ENCODE measurements at regions not wholly inside any gene's neighbourhood (a gene's known extent, or its start where the extent isn't known, plus 50 kb on each side); places are given as distances from the start of the nearest gene placed in this dataset.

DNA sequence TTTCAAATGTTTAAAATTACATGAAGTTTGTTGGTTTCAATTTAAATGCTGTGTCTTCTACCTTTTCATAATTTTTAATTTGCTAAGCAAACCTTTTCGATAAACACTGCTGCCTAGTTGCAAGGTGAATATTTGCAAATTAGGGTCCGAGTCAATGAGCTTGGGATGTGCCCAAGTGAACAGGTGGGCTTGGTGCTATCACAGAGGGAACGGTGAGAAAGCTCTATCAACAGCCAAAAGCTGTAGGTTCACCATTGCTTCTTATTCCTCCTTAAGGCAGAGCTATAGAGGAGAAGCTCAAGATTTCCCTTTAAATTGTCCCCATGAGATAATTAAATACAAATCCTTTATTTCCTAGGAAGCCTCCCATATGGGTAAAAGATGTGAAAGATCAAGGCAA is 245.3 kb upstream of the CELF2 start:
- POLR2A ChIA-PET = no interaction called here
- Histone ChIP-seq H3K36me3 (ENCODE audit: control insufficient read depth in 2 of 2, extremely low read depth in 1 of 2, insufficient read depth in 1 of 2, low read length in 1 of 2) (no peaks in the 10 kb centered on the region), H3K27ac (ENCODE audit: low read length) (no peak overlapping the region), H3K4me1 (ENCODE audit: control insufficient read depth in 1 of 2, extremely low read depth in 1 of 2, insufficient read depth in 2 of 2, low read length in 2 of 2) (no peaks in the 10 kb centered on the region), H3K9me3 (no peaks in the 10 kb centered on the region), H3K27me3 (replicated peaks in 1 of 2; ENCODE audit: control insufficient read depth in 2 of 2, extremely low read depth in 1 of 2, insufficient read depth in 2 of 2, low read length in 1 of 2) (peaks cover 0 to 3% of the 10 kb centered on the region in 2 experiments), H3K4me3 (ENCODE audit: control insufficient read depth in 1 of 2, extremely low read depth in 1 of 2, low read length in 1 of 2) (no peak overlapping the region)
- CTCF ChIA-PET = interaction anchor here in 1 of 2 donors (0.6 kb wide), 1 partner anchor 882 kb away, joined by 3 read pairs; no protein-coding TSS in a partner anchor
- Mint-ChIP-seq H3K9me3 (no peaks in the 10 kb centered on the region), H3K4me3 (no peak overlapping the region), H3K27ac (no peak overlapping the region), H3K36me3 (no peaks in the 10 kb centered on the region), H3K27me3 (peaks cover 6 to 10% of the 10 kb centered on the region in 2 donors), H3K4me1 (no peaks in the 10 kb centered on the region)
- WGBS (ENCODE audit: insufficient coverage) = 88% methylated on average over 1 of the region's 3 CpGs
- ATAC-seq (replicated peaks in 1 of 4) (no peak), DNase-seq (no peak)

- no peaks in the 10 kb centered on the region for H3K36me3 ChIP-seq (ENCODE audit: control insufficient read depth in 2 of 2, extremely low read depth in 1 of 2, insufficient read depth in 1 of 2, low read length in 1 of 2)
- WGBS (ENCODE audit: insufficient coverage) = no CpG with 5 or more reads among the region's 6 CpGs
- H3K4me1 ChIP-seq (ENCODE audit: control insufficient read depth in 1 of 2, extremely low read depth in 1 of 2, insufficient read depth in 2 of 2, low read length in 2 of 2) = no peaks in the 10 kb centered on the region
- ATAC-seq (replicated peaks in 1 of 4) (no peak), DNase-seq (no peak)
- Mint-ChIP-seq H3K36me3 (no peaks in the 10 kb centered on the region), H3K4me1 (no peaks in the 10 kb centered on the region), H3K9me3 (no peaks in the 10 kb centered on the region), H3K4me3 (no peak overlapping the region), H3K27me3 (peaks cover 12 to 16% of the 10 kb centered on the region in 2 donors), H3K27ac (no peak overlapping the region)
- peaks cover 0 to 3% of the 10 kb centered on the region in 2 experiments for H3K27me3 ChIP-seq (replicated peaks in 1 of 2; ENCODE audit: control insufficient read depth in 2 of 2, extremely low read depth in 1 of 2, insufficient read depth in 2 of 2, low read length in 1 of 2)
- H3K9me3 ChIP-seq = no peaks in the 10 kb centered on the region
- POLR2A ChIA-PET = no interaction called here
- H3K4me3 ChIP-seq (ENCODE audit: control insufficient read depth in 1 of 2, extremely low read depth in 1 of 2, low read length in 1 of 2) = no peak overlapping the region
- CTCF ChIA-PET = no interaction called here
- H3K27ac ChIP-seq (ENCODE audit: low read length) = no peak overlapping the region
Observed at GRCh38 chr10:10772874-10773508, 244.7 kb upstream of the CELF2 start.

DNA sequence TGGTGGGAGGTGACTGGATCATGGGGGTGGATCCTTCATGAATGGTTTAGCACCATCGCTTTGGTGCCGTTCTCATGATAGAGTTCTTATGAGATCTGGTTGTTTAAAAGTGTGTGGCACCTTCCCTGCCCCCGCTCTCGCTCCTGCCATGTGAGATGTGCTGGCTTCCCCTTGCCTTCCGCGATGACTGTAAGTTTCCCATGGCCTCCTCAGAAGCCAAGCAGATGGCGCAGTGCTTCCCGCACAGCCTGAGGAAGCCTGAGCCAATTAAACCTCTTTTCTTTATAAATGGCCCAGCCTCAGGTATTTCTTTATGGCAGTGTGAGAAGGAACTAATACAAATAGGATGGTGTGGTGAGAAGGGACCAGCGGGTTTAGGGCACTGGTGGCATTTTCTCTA is 243.3 kb upstream of the CELF2 start:
- DNase-seq (no peak), ATAC-seq (replicated peaks in 1 of 4) (no peak)
- Mint-ChIP-seq H3K27me3 (peaks cover 13 to 21% of the 10 kb centered on the region in 2 donors), H3K9me3 (no peaks in the 10 kb centered on the region), H3K27ac (no peak overlapping the region), H3K4me1 (no peaks in the 10 kb centered on the region), H3K36me3 (no peaks in the 10 kb centered on the region), H3K4me3 (no peak overlapping the region)
- Histone ChIP-seq H3K4me1 (ENCODE audit: control insufficient read depth in 1 of 2, extremely low read depth in 1 of 2, insufficient read depth in 2 of 2, low read length in 2 of 2) (no peaks in the 10 kb centered on the region), H3K4me3 (ENCODE audit: control insufficient read depth in 1 of 2, extremely low read depth in 1 of 2, low read length in 1 of 2) (no peak overlapping the region), H3K27me3 (replicated peaks in 1 of 2; ENCODE audit: control insufficient read depth in 2 of 2, extremely low read depth in 1 of 2, insufficient read depth in 2 of 2, low read length in 1 of 2) (peaks cover 0 to 3% of the 10 kb centered on the region in 2 experiments), H3K27ac (ENCODE audit: low read length) (no peak overlapping the region), H3K36me3 (ENCODE audit: control insufficient read depth in 2 of 2, extremely low read depth in 1 of 2, insufficient read depth in 1 of 2, low read length in 1 of 2) (no peaks in the 10 kb centered on the region), H3K9me3 (no peaks in the 10 kb centered on the region)
- POLR2A ChIA-PET = no interaction called here
- WGBS (ENCODE audit: insufficient coverage) = 100% methylated on average over 2 of the region's 9 CpGs
- CTCF ChIA-PET = no interaction called here

GRCh38 chr10:10776363-10776762 is 241.3 kb upstream of the CELF2 start:
- Mint-ChIP-seq H3K36me3 (no peaks in the 10 kb centered on the region), H3K4me1 (no peaks in the 10 kb centered on the region), H3K27me3 (peaks cover 19 to 25% of the 10 kb centered on the region in 2 donors), H3K27ac (no peak overlapping the region), H3K9me3 (no peaks in the 10 kb centered on the region), H3K4me3 (no peak overlapping the region)
- no peak overlapping the region for H3K4me3 ChIP-seq (ENCODE audit: control insufficient read depth in 1 of 2, extremely low read depth in 1 of 2, low read length in 1 of 2)
- no peaks in the 10 kb centered on the region for H3K4me1 ChIP-seq (ENCODE audit: control insufficient read depth in 1 of 2, extremely low read depth in 1 of 2, insufficient read depth in 2 of 2, low read length in 2 of 2)
- H3K36me3 ChIP-seq (ENCODE audit: control insufficient read depth in 2 of 2, extremely low read depth in 1 of 2, insufficient read depth in 1 of 2, low read length in 1 of 2) = no peaks in the 10 kb centered on the region
- no peaks in the 10 kb centered on the region for H3K9me3 ChIP-seq
- ATAC-seq (replicated peaks in 1 of 4) = no peak
- WGBS (ENCODE audit: insufficient coverage) = 89% methylated on average over 4 of the region's 9 CpGs
- DNase-seq = no peak
- no peak overlapping the region for H3K27ac ChIP-seq (ENCODE audit: low read length)
- ChIA-PET CTCF (no interaction called here), POLR2A (no interaction called here)
- peaks cover 0 to 5% of the 10 kb centered on the region in 2 experiments for H3K27me3 ChIP-seq (replicated peaks in 1 of 2; ENCODE audit: control insufficient read depth in 2 of 2, extremely low read depth in 1 of 2, insufficient read depth in 2 of 2, low read length in 1 of 2)

GRCh38 chr10:10777279-10777678 is 240.4 kb upstream of the CELF2 start:
- ChIA-PET POLR2A (no interaction called here), CTCF (no interaction called here)
- Mint-ChIP-seq H3K27me3 (peaks cover 19 to 25% of the 10 kb centered on the region in 2 donors), H3K9me3 (no peaks in the 10 kb centered on the region), H3K27ac (no peak overlapping the region), H3K4me1 (no peaks in the 10 kb centered on the region), H3K4me3 (no peak overlapping the region), H3K36me3 (no peaks in the 10 kb centered on the region)
- no peaks in the 10 kb centered on the region for H3K9me3 ChIP-seq
- no peak for ATAC-seq (replicated peaks in 1 of 4)
- 94% methylated on average over 5 of the region's 5 CpGs for WGBS (ENCODE audit: insufficient coverage)
- H3K27me3 ChIP-seq (replicated peaks in 1 of 2; ENCODE audit: control insufficient read depth in 2 of 2, extremely low read depth in 1 of 2, insufficient read depth in 2 of 2, low read length in 1 of 2) = peaks cover 0 to 5% of the 10 kb centered on the region in 2 experiments
- H3K4me3 ChIP-seq (ENCODE audit: control insufficient read depth in 1 of 2, extremely low read depth in 1 of 2, low read length in 1 of 2) = no peak overlapping the region
- H3K4me1 ChIP-seq (ENCODE audit: control insufficient read depth in 1 of 2, extremely low read depth in 1 of 2, insufficient read depth in 2 of 2, low read length in 2 of 2) = no peaks in the 10 kb centered on the region
- no peaks in the 10 kb centered on the region for H3K36me3 ChIP-seq (ENCODE audit: control insufficient read depth in 2 of 2, extremely low read depth in 1 of 2, insufficient read depth in 1 of 2, low read length in 1 of 2)
- H3K27ac ChIP-seq (ENCODE audit: low read length) = no peak overlapping the region
- no peak for DNase-seq

DNA sequence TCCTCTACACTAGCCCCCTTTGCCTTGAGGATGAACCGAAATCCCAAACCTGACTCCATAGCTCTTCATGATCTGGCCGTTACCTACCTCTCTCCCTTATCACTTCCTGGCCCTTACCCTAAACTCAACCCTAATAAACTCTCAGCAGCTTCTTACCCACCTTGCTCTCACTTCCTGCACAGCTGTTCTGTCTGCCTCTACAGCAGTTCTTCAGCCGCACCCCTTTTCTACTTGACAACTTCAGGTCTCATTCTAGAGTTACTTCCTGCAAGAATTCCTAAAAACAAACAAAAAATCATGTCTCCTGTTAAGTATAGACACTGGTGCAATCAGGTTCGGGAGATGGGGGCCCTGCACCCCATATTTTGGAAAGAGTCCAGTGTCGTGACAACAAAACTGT is 239.9 kb upstream of the CELF2 start:
- WGBS (ENCODE audit: insufficient coverage) = 57% methylated on average over 5 of the region's 5 CpGs
- POLR2A ChIA-PET = interaction anchor here in 1 of 2 donors (0.6 kb wide), 1 partner anchor 33 kb away, joined by 3 read pairs; no protein-coding TSS in a partner anchor

More for the DNA sequence above, 239.9 kb upstream of the CELF2 start:
- Mint-ChIP-seq H3K27ac (no peak overlapping the region), H3K27me3 (peaks cover 19 to 27% of the 10 kb centered on the region in 2 donors), H3K4me1 (no peaks in the 10 kb centered on the region), H3K4me3 (no peak overlapping the region), H3K9me3 (no peaks in the 10 kb centered on the region), H3K36me3 (no peaks in the 10 kb centered on the region)
- ATAC-seq (replicated peaks in 1 of 4) (no peak), DNase-seq (no peak)
- H3K9me3 ChIP-seq = no peaks in the 10 kb centered on the region
- no peaks in the 10 kb centered on the region for H3K4me1 ChIP-seq (ENCODE audit: control insufficient read depth in 1 of 2, extremely low read depth in 1 of 2, insufficient read depth in 2 of 2, low read length in 2 of 2)
- H3K36me3 ChIP-seq (ENCODE audit: control insufficient read depth in 2 of 2, extremely low read depth in 1 of 2, insufficient read depth in 1 of 2, low read length in 1 of 2) = no peaks in the 10 kb centered on the region
- H3K27me3 ChIP-seq (replicated peaks in 1 of 2; ENCODE audit: control insufficient read depth in 2 of 2, extremely low read depth in 1 of 2, insufficient read depth in 2 of 2, low read length in 1 of 2) = peaks cover 0 to 5% of the 10 kb centered on the region in 2 experiments
- CTCF ChIA-PET = no interaction called here
- no peak overlapping the region for H3K4me3 ChIP-seq (ENCODE audit: control insufficient read depth in 1 of 2, extremely low read depth in 1 of 2, low read length in 1 of 2)
- no peak overlapping the region for H3K27ac ChIP-seq (ENCODE audit: low read length)
